Liver (tissue), 8 donors: ENCODE measurements at regions not wholly inside any gene's neighbourhood (a gene's known extent, or its start where the extent isn't known, plus 50 kb on each side); places are given as distances from the start of the nearest gene placed in this dataset.

ENCODE experiments used
- DNase-seq: peaks from one replicate; pipeline ENCODE4 v3.0.0-alpha.2; 2017; ENCODE audit warnings: low spot score
- H3K27ac ChIP-seq, 2 donors: one replicate each; pipeline ENCODE4 v1.7.0; 2013; ENCODE audit warnings: inconsistent platforms in 2 of 2, low read length in 2 of 2, control low read depth in 1 of 2, low read depth in 1 of 2, mild to moderate bottlenecking in 1 of 2
- H3K27me3 ChIP-seq, 4 donors: one replicate each; pipeline versions ENCODE4 v1.6.1 to v1.7.0; 2013; ENCODE audit warnings: low read length in 3 of 4, inconsistent platforms in 1 of 4, mild to moderate bottlenecking in 1 of 4, moderate library complexity in 1 of 4; ENCODE audit not compliant: control insufficient read depth in 4 of 4, insufficient read depth in 4 of 4
- H3K36me3 ChIP-seq, 4 donors: one replicate each; pipeline versions ENCODE4 v1.6.1 to v1.7.0; 2013; ENCODE audit warnings: low read length in 3 of 4, mild to moderate bottlenecking in 3 of 4, low read depth in 1 of 4, moderate library complexity in 1 of 4; ENCODE audit not compliant: control insufficient read depth in 4 of 4, insufficient read depth in 3 of 4
- H3K4me1 ChIP-seq, 4 donors: one replicate each; pipeline versions ENCODE4 v1.6.1 to v1.7.0; 2013; ENCODE audit warnings: low read length in 3 of 4, mild to moderate bottlenecking in 3 of 4, moderate library complexity in 1 of 4; ENCODE audit not compliant: control insufficient read depth in 4 of 4, insufficient read depth in 4 of 4
- H3K4me3 ChIP-seq, 3 donors: one replicate each; pipeline versions ENCODE4 v1.6.1 to v1.7.0; 2013; ENCODE audit warnings: low read length in 3 of 3, control low read depth in 1 of 3, low read depth in 1 of 3, mild to moderate bottlenecking in 1 of 3
- H3K9ac ChIP-seq, 2 donors: one replicate each; pipeline ENCODE4 v1.7.0; 2013; ENCODE audit warnings: low read length in 2 of 2, mild to moderate bottlenecking in 2 of 2, moderate library complexity in 2 of 2, control low read depth in 1 of 2, low read depth in 1 of 2
- H3K9me3 ChIP-seq, 4 donors: one replicate each; pipeline versions ENCODE4 v1.6.1 to v1.7.0; 2013; ENCODE audit warnings: low read length in 3 of 4; ENCODE audit not compliant: control insufficient read depth in 4 of 4
- EGR1 ChIP-seq, 2 donors: IDR thresholded peaks; 2 replicates each; pipeline ENCODE4 v1.6.1; 2016 to 2018; ENCODE audit warnings: antibody characterized with exemption in 2 of 2, low read depth in 2 of 2
- FOXA1 ChIP-seq: IDR thresholded peaks from 2 replicates; pipeline ENCODE4 v1.6.1; 2016; ENCODE audit warnings: antibody characterized with exemption
- FOXA2 ChIP-seq: IDR thresholded peaks from 2 replicates; pipeline ENCODE4 v1.6.1; 2016; ENCODE audit warnings: antibody characterized with exemption
- GABPA ChIP-seq, 2 donors: IDR thresholded peaks in 1 of 2; conservative IDR thresholded peaks in 1 of 2; 2 replicates each; pipeline ENCODE4 v1.6.1; 2016; ENCODE audit warnings: antibody characterized with exemption in 2 of 2, mild to moderate bottlenecking in 1 of 2, moderate library complexity in 1 of 2
- HNF4G ChIP-seq: IDR thresholded peaks from 2 replicates; pipeline ENCODE4 v1.6.1; 2016; ENCODE audit warnings: antibody characterized with exemption
- JUND ChIP-seq, 2 donors: IDR thresholded peaks; 2 replicates each; pipeline ENCODE4 v1.6.1; 2016; ENCODE audit warnings: antibody characterized with exemption in 2 of 2
- NR2F2 ChIP-seq: IDR thresholded peaks from 2 replicates; pipeline ENCODE4 v1.6.1; 2016; ENCODE audit warnings: antibody characterized with exemption
- RAD21 ChIP-seq, 2 donors: IDR thresholded peaks; 2 replicates each; pipeline ENCODE4 v1.6.1; 2016; ENCODE audit warnings: antibody characterized with exemption in 2 of 2, mild to moderate bottlenecking in 2 of 2
- RXRA ChIP-seq, 2 donors: IDR thresholded peaks; 2 replicates each; pipeline ENCODE4 v1.6.1; 2017 to 2018; ENCODE audit warnings: antibody characterized with exemption in 2 of 2, mild to moderate bottlenecking in 1 of 2
- SP1 ChIP-seq: IDR thresholded peaks from 2 replicates; pipeline ENCODE4 v1.6.1; 2018; ENCODE audit warnings: antibody characterized with exemption, mild to moderate bottlenecking
- TAF1 ChIP-seq: conservative IDR thresholded peaks from 2 replicates; pipeline ENCODE4 v1.6.1; 2016; ENCODE audit warnings: antibody characterized with exemption, mild to moderate bottlenecking
- YY1 ChIP-seq: IDR thresholded peaks from 2 replicates; pipeline ENCODE4 v1.6.1; 2016; ENCODE audit warnings: antibody characterized with exemption, mild to moderate bottlenecking
- WGBS: extraction: QIAGEN DNeasy Blood & Tissue Kit; methylation state at CpG from one replicate; pipeline ENCODE4 v1.1.7; 2013; 5-methylcytosine and 5-hydroxymethylcytosine counted together
- TF ChIP-seq, protein P1 (sequence below): IDR thresholded peaks from 2 replicates; pipeline ENCODE4 v1.6.1; 2016; ENCODE audit warnings: antibody characterized with exemption
- TF ChIP-seq, protein P2 (sequence below): IDR thresholded peaks from 2 replicates; pipeline ENCODE4 v1.6.1; 2016; ENCODE audit warnings: antibody characterized with exemption
- TF ChIP-seq, protein P3 (sequence below): IDR thresholded peaks from 2 replicates; pipeline ENCODE4 v1.6.1; 2016; ENCODE audit warnings: antibody characterized with exemption, mild to moderate bottlenecking
- TF ChIP-seq, protein P4 (sequence below): IDR thresholded peaks from 2 replicates; pipeline ENCODE4 v1.6.1; 2016; ENCODE audit warnings: antibody characterized with exemption
- TF ChIP-seq, protein P5 (sequence below): fragments of 150-350 bp; IDR thresholded peaks from 2 replicates; pipeline ENCODE4 v1.5.1; 2017; ENCODE audit warnings: improper control_type of control experiment, low read depth, low read length; ENCODE audit not compliant: missing input control
- donor health status: healthy.
- donor health status: healthy.
- donor health status: healthy.
- donor health status: healthy.
- donor health status: healthy.

DNA sequence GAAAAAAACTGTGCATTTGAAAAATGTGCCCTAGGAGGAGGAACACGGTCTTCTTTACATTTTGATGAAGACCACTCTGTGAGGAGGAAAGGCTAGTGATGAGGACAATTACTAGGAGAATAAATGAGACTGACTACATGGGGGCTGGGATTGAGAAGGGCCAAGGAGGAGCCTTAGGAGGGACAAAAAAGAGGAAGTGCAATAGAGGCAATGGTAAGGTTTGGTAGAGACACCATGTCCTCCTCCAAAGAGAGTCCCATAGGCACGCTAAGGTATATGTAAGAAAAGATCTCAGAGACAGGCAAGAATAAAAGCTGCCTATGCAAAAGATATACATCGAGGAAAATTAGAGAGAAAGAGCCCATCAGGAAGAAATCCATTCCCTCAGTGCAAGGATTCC lies 336.5 kb upstream of the SFRP2 start:
- no peak for DNase-seq
- no peaks in the 10 kb centered on the region for H3K36me3 ChIP-seq
- no peaks in the 10 kb centered on the region for H3K27me3 ChIP-seq
- H3K27ac ChIP-seq: no peak overlapping the region
- no peaks in the 10 kb centered on the region for H3K9me3 ChIP-seq
- H3K9ac ChIP-seq: no peak overlapping the region
- TF ChIP-seq YY1 (no peak), NR2F2 (no peak), EGR1 (IDR thresholded peaks at IDR 0.05; ENCODE audit: low read depth in 2 of 2) (no peak), JUND (IDR thresholded peaks at IDR 0.05) (no peak), FOXA1 (no peak), RXRA (IDR thresholded peaks at IDR 0.05) (no peak), SP1 (no peak), TAF1 (no peak), HNF4G (no peak), FOXA2 (no peak), RAD21 (IDR thresholded peaks at IDR 0.05) (no peak)
- TF ChIP-seq, protein P1, sequence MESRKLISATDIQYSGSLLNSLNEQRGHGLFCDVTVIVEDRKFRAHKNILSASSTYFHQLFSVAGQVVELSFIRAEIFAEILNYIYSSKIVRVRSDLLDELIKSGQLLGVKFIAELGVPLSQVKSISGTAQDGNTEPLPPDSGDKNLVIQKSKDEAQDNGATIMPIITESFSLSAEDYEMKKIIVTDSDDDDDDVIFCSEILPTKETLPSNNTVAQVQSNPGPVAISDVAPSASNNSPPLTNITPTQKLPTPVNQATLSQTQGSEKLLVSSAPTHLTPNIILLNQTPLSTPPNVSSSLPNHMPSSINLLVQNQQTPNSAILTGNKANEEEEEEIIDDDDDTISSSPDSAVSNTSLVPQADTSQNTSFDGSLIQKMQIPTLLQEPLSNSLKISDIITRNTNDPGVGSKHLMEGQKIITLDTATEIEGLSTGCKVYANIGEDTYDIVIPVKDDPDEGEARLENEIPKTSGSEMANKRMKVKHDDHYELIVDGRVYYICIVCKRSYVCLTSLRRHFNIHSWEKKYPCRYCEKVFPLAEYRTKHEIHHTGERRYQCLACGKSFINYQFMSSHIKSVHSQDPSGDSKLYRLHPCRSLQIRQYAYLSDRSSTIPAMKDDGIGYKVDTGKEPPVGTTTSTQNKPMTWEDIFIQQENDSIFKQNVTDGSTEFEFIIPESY: no peak
- TF ChIP-seq, protein P2, sequence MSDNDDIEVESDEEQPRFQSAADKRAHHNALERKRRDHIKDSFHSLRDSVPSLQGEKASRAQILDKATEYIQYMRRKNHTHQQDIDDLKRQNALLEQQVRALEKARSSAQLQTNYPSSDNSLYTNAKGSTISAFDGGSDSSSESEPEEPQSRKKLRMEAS: no peak
- TF ChIP-seq, protein P3, sequence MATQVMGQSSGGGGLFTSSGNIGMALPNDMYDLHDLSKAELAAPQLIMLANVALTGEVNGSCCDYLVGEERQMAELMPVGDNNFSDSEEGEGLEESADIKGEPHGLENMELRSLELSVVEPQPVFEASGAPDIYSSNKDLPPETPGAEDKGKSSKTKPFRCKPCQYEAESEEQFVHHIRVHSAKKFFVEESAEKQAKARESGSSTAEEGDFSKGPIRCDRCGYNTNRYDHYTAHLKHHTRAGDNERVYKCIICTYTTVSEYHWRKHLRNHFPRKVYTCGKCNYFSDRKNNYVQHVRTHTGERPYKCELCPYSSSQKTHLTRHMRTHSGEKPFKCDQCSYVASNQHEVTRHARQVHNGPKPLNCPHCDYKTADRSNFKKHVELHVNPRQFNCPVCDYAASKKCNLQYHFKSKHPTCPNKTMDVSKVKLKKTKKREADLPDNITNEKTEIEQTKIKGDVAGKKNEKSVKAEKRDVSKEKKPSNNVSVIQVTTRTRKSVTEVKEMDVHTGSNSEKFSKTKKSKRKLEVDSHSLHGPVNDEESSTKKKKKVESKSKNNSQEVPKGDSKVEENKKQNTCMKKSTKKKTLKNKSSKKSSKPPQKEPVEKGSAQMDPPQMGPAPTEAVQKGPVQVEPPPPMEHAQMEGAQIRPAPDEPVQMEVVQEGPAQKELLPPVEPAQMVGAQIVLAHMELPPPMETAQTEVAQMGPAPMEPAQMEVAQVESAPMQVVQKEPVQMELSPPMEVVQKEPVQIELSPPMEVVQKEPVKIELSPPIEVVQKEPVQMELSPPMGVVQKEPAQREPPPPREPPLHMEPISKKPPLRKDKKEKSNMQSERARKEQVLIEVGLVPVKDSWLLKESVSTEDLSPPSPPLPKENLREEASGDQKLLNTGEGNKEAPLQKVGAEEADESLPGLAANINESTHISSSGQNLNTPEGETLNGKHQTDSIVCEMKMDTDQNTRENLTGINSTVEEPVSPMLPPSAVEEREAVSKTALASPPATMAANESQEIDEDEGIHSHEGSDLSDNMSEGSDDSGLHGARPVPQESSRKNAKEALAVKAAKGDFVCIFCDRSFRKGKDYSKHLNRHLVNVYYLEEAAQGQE: no peak
- TF ChIP-seq, protein P4, sequence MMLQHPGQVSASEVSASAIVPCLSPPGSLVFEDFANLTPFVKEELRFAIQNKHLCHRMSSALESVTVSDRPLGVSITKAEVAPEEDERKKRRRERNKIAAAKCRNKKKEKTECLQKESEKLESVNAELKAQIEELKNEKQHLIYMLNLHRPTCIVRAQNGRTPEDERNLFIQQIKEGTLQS: no peak
- TF ChIP-seq, protein P5, sequence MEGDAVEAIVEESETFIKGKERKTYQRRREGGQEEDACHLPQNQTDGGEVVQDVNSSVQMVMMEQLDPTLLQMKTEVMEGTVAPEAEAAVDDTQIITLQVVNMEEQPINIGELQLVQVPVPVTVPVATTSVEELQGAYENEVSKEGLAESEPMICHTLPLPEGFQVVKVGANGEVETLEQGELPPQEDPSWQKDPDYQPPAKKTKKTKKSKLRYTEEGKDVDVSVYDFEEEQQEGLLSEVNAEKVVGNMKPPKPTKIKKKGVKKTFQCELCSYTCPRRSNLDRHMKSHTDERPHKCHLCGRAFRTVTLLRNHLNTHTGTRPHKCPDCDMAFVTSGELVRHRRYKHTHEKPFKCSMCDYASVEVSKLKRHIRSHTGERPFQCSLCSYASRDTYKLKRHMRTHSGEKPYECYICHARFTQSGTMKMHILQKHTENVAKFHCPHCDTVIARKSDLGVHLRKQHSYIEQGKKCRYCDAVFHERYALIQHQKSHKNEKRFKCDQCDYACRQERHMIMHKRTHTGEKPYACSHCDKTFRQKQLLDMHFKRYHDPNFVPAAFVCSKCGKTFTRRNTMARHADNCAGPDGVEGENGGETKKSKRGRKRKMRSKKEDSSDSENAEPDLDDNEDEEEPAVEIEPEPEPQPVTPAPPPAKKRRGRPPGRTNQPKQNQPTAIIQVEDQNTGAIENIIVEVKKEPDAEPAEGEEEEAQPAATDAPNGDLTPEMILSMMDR: no peak
- no peak overlapping the region for H3K4me3 ChIP-seq
- no peaks in the 10 kb centered on the region for H3K4me1 ChIP-seq
- 86% methylated on average over 3 of the region's 3 CpGs for WGBS

DNA sequence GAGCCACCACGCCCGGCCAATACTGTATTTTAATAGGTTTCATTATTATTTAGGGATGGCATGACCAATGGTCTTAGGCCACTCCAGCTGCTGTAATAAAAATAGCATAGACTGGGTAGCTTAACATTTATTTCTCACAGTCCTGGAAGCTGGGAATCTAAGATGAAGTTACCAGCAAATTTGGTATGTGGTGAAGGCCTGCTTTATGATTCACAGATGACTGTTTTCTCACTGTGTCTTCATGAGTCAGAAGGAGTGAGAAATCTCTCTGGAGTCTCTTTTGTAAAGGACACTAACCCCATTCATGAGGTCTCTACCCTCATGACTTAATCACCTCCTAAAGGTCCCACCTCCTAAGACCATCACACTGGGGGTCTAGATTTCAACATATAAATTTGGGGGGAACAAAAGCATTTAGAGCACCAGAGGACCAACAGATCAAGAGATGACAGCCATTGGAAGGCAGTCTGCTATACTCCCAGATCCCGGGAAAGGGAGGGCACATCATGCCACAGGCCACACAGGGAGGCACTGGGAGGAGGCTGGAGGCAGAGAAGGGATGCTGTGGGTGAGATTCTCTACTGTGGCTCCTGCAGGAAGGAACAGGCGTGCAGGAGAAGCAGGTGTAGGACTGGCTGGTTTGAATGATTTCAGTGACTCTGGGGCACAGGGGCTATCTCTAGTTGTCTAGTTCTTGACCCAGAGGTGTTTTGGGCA lies 335.8 kb upstream of the SFRP2 start:
- Histone ChIP-seq H3K27ac (no peak overlapping the region), H3K27me3 (no peaks in the 10 kb centered on the region), H3K36me3 (no peaks in the 10 kb centered on the region), H3K4me3 (no peak overlapping the region), H3K9me3 (no peaks in the 10 kb centered on the region), H3K9ac (no peak overlapping the region), H3K4me1 (no peaks in the 10 kb centered on the region)
- 60% methylated on average over 4 of the region's 4 CpGs for WGBS
- no peak for TF ChIP-seq RAD21 (IDR thresholded peaks at IDR 0.05)
- TF ChIP-seq HNF4G: no peak
- no peak for TF ChIP-seq EGR1 (IDR thresholded peaks at IDR 0.05; ENCODE audit: low read depth in 2 of 2)
- TF ChIP-seq NR2F2: no peak
- TF ChIP-seq JUND (IDR thresholded peaks at IDR 0.05): no peak
- no peak for TF ChIP-seq TAF1
- TF ChIP-seq, protein P4: no peak
- no peak for TF ChIP-seq GABPA (IDR thresholded peaks at IDR 0.05 in 1 of 2, conservative IDR thresholded peaks at IDR 0.05 in 1 of 2)
- TF ChIP-seq SP1: no peak
- no peak for DNase-seq
